RPMI8226 (cell line): ENCODE measurements at regions not wholly inside any gene's neighbourhood (a gene's known extent, or its start where the extent isn't known, plus 50 kb on each side); places are given as distances from the start of the nearest gene placed in this dataset.
"Not testable (repeated sequence)": the region's sequence is repeated elsewhere in the genome, so short reads cannot be mapped to it uniquely, and the experiment has no call there.

ENCODE experiments used
- DNase-seq: peaks from one replicate; pipeline ENCODE4 v3.0.0-alpha.2; 2015

DNA sequence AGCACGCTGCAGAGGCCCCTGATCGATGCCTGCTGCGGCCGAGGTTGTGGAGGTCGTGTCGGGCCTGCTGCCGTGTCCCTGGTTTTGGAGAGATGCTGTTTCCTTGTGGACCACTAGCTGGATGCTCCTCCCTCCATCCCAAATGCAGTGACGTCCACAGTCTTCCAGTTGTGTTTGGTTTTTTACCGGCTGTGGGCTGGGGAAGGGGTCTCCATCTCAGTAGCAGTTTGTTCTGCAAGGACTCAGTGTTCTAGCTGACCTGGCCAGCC lies 143.0 kb upstream of the SHH start:
- DNase-seq = no peak

DNA sequence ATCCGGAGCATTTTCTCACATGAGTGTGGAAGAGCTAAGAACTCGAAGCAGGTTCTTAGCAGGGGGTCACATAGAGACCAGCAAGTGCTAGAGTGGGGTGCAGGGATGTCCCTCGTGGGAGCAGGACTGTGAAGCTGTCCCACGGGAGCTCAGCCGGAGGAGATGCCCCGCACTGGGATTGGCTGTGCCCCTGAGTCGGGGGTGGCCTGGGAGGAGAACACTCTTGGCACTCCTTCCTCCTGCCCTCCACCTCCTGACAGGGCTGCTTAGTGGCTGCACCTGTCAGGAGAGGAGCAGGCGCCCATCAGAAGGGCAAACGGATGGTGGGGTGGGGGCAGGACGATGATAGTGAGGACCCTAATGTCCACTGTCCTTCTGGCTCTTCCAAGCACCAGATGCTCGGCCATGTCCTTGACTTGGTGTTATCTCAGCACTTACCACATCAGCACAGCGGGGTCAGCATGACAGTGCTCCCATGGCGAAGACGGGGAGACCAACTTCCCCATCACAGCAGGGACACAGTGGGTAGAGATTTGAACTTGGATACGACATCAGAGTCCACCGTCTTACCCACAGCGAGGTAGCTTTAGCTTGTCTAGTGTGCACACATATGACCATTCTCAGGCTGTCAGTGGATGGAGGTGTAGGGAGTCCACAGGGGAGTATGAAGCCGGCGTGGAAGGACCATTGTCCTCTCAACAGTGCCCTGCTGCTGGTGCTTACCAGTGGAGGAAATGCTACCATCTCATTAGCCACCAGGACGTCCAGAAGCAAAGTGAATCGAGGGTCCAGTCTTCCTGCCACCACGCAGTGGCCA lies 142.5 kb upstream of the SHH start:
- DNase-seq = no peak

- no peak for DNase-seq
These were observed 141.7 kb upstream of the SHH start for GRCh38 chr7:155953781-155954549.

DNA sequence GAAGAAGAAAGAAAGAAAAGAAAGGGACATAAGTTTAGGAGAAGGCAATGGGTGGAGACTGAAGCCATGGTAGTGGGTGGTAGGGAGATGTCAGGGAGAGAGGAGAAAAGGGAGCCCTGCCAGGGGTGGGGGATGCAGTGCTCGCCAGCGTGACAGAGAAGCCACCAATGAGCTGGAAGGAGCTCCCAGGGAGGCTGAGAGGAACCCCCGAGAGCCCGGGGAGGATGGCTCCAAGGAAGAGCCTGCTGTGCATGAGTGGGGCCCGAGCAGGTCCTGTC lies 141.2 kb upstream of the SHH start:
- DNase-seq = no peak

DNA sequence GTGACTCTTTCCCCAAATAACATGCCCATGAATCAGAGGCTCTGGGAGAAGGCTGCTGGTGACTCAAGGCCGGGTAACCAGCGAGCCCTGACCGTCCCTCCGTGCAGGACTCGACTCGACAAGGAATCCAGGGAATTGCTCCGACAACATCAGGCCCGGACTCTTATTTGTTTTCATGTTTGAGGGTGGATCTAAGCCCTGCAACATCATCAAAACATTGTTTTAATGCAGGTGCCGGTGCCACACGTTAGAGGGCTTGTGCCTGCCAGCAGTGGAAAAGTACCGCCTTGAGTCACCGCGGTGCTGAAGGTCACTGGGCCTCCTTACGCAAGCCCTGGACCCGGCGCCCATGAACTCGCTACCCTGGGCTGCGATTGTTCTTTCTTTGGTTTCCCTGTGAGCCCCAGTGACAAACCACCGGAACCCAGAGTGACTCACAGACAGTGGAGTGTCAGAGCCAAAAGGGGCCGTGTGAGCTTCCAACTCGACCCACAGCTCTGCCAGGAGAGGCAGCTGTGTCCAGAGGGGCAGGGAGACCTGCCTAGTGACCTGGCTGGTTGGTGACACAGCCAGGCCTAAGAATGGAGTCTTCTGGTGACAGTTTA lies 139.4 kb upstream of the SHH start:
- no peak for DNase-seq

GRCh38 chr7:155950898-155951553 lies 138.8 kb upstream of the SHH start:
- no peak for DNase-seq

GRCh38 chr7:155948845-155949244 lies 136.6 kb upstream of the SHH start:
- no peak for DNase-seq

DNA sequence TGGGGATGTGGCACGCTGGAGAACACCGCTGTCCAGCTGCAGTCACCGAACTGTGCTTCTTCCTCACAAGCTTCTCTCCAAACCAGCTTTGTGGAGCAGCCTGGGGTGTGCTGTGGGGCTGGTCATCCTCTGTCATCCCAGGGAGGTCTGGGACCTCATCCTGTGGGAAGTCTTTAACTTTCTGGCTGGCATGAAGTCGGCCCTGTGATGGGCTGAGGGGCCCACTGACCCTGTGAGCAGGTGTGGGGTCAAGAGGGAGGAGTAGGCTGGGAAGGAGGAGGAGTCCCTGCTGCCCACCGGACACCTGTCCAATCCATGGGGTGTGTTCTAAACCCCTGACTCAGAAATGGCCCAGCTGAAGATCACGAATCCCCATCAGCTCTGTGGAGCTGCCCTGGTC lies 136.2 kb upstream of the SHH start:
- no peak for DNase-seq

DNA sequence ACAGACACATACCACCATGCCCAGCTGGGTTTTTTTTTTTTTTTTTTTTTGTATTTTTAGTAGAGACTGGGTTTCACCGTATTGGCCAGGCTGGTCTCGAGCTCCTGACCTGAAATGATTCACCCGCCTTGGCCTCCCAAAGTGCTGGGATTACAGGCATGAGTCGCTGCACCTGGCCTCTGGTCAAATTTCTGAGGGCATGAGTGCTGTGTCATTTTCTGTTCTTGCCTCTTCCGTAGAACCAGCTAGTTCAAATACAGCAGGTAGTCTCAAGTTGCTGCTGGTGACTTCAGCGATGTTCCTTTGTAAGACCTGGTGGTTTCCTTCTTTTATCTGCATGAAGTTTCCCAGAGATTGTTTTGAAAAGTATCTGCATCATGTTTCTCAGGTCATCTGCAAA lies 134.8 kb upstream of the SHH start:
- no peak for DNase-seq

GRCh38 chr7:155945670-155946325 lies 133.5 kb upstream of the SHH start:
- DNase-seq = no peak

DNA sequence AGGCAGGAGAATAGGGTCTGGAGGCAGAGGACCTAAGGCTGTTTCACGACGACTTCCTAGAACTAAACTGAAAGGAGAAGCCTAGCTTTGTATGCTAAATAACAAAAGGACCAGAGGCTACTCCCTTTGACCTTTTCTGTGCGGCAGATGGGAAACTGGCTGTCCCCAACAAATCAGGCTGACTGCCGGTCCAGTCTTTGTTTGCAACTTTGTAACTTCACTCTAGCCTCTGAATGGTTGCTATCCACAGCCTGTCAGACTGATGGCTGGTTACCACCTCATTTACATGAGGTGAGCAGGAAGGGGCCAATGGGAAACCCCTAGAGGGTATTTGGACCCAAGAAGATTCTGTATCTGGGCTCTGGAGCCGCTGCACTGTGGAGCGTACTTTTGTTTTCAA lies 132.6 kb upstream of the SHH start:
- no peak for DNase-seq

DNA sequence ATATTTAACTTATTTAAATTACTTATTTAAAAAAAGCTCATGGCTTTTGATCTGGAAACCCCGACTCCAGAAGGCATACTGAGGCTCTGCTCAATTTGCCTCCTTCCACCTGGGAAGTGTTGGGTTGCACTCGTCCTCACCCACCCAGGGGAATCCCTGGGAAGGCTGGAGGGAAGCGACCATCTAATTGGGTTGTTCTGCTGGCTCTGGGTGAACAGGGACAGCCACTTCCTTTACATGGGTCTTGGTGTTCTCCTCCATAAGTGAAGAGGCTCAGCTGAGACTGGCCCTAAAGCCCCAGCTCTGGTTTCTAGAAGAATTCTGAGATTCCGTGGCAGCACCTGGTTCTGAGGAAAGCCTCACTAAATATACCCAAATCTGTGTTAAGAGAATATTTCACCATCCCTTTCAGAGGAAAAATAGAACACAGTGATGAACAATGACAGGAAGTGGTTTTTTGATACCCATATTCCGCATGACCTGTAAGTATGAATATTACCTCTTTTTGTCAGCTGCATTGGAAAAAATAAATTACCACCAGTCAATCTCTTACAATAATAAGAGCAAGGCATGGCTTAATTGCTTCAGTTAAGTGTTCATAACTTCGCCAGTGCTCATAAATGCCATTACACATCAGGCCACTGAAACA lies 131.1 kb upstream of the SHH start:
- DNase-seq = no peak

DNA sequence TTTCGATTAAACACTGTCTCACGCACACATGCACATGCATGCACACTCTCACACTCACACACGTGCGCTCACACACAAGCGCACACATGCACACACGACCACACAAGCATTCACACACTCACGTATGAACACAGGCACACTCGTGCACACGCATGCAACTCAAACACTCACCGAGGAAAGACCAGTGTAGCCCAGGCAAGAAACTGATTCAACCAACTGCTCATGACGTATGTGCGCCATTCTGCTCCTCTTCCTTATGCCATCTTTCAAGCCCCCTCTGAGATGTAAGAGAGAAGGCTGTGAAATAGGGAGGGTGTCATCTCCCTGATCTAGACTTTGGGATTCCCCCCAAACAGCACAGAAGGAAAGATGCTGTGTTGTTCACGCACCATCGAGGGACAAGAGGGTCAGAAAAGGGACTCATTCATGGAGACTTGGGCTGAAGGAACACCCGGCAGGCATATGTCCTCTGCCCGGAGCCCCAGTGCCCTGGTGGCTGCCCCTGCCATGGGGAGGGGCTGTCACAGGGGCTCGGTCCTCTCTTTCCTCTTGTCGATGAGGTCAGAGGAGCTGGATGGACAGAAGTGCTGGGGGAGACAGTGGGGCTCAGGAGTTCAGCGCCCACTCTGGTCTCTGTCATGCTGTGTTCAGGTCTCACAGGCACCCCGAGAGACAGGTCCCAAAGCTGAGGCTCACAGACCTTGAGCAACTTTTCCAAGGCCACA lies 130.1 kb upstream of the SHH start:
- DNase-seq = no peak

DNA sequence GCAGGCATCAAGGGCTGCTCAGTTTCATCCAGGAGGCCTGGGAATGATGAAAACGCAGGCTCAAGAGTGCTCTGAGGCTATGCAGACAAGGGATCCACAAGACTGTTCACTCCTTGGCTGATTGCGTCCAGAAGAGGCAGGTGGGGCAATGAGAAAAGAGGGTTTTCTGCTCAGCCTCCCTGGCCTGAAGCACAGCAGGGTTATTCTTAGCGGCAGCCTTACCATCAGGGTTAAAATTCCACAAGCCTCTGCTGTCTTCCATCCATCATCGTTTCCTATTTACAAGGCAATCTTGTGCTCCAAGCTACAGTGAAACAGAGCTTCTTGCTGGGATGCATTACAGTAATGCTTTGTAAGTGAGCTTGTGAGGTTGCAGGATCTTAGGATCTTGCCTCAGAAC lies 129.4 kb upstream of the SHH start:
- DNase-seq = no peak

GRCh38 chr7:155939350-155939749 lies 127.1 kb upstream of the SHH start:
- no peak for DNase-seq

- DNase-seq = no peak
These were observed 125.9 kb upstream of the SHH start for GRCh38 chr7:155938129-155938528.

GRCh38 chr7:155935726-155936125 lies 123.5 kb upstream of the SHH start:
- no peak for DNase-seq

GRCh38 chr7:155935005-155935557 lies 122.8 kb upstream of the SHH start:
- no peak for DNase-seq

GRCh38 chr7:155932324-155932723 lies 120.1 kb upstream of the SHH start:
- DNase-seq = not testable (repeated sequence)

GRCh38 chr7:155931396-155932085 lies 119.3 kb upstream of the SHH start:
- no peak for DNase-seq

DNA sequence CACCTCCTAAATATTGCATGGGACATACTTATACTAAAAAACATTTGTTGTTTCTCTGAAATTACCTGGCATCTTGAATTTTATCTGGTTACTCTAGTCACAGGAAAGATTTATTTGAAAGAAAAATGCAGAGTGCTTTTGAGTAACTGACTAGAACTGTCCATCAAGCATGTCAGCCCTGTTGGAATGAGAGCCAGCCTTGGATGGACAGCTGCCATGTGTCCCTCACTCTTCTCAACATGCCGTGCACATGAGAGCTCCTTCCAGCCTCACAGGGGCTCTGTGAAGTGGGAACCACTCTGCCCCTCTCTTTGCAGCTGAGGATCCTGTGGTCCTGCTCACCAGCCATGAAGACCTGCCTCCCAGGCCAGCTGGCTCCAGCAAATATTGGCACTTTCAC lies 118.3 kb upstream of the SHH start:
- DNase-seq = no peak
